Uterus (tissue), 3 donors: ENCODE measurements at regions not wholly inside any gene's neighbourhood (a gene's known extent, or its start where the extent isn't known, plus 50 kb on each side); places are given as distances from the start of the nearest gene placed in this dataset.

Source experiments
- DNase-seq, 2 donors: peaks; one replicate each; pipeline ENCODE4 v3.0.0-alpha.2; 2019 to 2020
- H3K27ac ChIP-seq, 2 donors: fragments of 200-600 bp; sonication (generic); 1 replicate in 1 of 2; 2 replicates in 1 of 2; pipeline ENCODE4 v1.5.1; 2016 to 2018
- H3K27me3 ChIP-seq, 2 donors: fragments of 200-600 bp; sonication (generic); one replicate each; pipeline ENCODE4 v1.5.1; 2018 to 2019; ENCODE audit warnings: control low read depth in 1 of 2
- H3K36me3 ChIP-seq, 2 donors: fragments of 200-600 bp; sonication (generic); one replicate each; pipeline ENCODE4 v1.5.1; 2019; ENCODE audit warnings: control low read depth in 1 of 2
- H3K4me1 ChIP-seq, 2 donors: fragments of 200-600 bp; sonication (generic); one replicate each; pipeline ENCODE4 v1.5.1; 2018 to 2019; ENCODE audit warnings: control low read depth in 1 of 2
- H3K4me3 ChIP-seq, 2 donors: fragments of 200-600 bp; sonication (generic); 1 replicate in 1 of 2; 2 replicates in 1 of 2; pipeline ENCODE4 v1.5.1; 2018 to 2019; ENCODE audit warnings: mild to moderate bottlenecking in 1 of 2
- H3K9me3 ChIP-seq, 2 donors: fragments of 200-600 bp; sonication (generic); one replicate each; pipeline ENCODE4 v1.5.1; 2019; ENCODE audit warnings: control low read depth in 1 of 2
- CTCF ChIP-seq, 4 experiments: fragments of 200-600 bp in 2 of 4; fragments of 450-650 bp in 2 of 4; sonication (generic) in 2 of 4; IDR thresholded peaks; one replicate each; pipeline ENCODE4 v1.5.1; 2016 to 2019; ENCODE audit warnings: antibody characterized with exemption in 4 of 4, mild to moderate bottlenecking in 2 of 4, moderate library complexity in 1 of 4
- POLR2A ChIP-seq, 2 donors: fragments of 450-650 bp; IDR thresholded peaks; one replicate each; pipeline ENCODE4 v1.6.1; 2016; ENCODE audit warnings: antibody characterized with exemption in 2 of 2, mild to moderate bottlenecking in 1 of 2, moderate library complexity in 1 of 2
- intact Hi-C: fragments of 100-400 bp; cut with DNase I; formaldehyde crosslinking; loops from one replicate; pipeline ENCODE4 v1.15.1; 2023; ENCODE audit warnings: low total_unique reads
- donor health status: DM: yes; HTN: yes; CAD: no.

- TF ChIP-seq CTCF (IDR thresholded peaks at IDR 0.05) = no peak
- TF ChIP-seq POLR2A (IDR thresholded peaks at IDR 0.05) = no peak
- no peak for DNase-seq
- intact Hi-C loops = no loop called here
- Histone ChIP-seq H3K4me3 (no peak overlapping the region), H3K4me1 (no peaks in the 10 kb centered on the region), H3K27me3 (no peaks in the 10 kb centered on the region), H3K36me3 (no peaks in the 10 kb centered on the region), H3K9me3 (no peaks in the 10 kb centered on the region), H3K27ac (no peak overlapping the region)
These were observed 1022.0 kb upstream of the TMEM132C start for GRCh38 chr12:127245009-127245408.

- DNase-seq = no peak
- no peak overlapping the region for H3K4me3 ChIP-seq
- intact Hi-C loops = no loop called here
These were observed 1021.5 kb upstream of the TMEM132C start for GRCh38 chr12:127245437-127245836.

GRCh38 chr12:127247937-127248336 lies 1019.0 kb upstream of the TMEM132C start:
- no peaks in the 10 kb centered on the region for H3K4me1 ChIP-seq
- intact Hi-C loops = no loop called here

More at GRCh38 chr12:127245437-127245836, 1021.5 kb upstream of the TMEM132C start:
- no peak overlapping the region for H3K27ac ChIP-seq
- H3K36me3 ChIP-seq = no peaks in the 10 kb centered on the region
- no peak for TF ChIP-seq CTCF (IDR thresholded peaks at IDR 0.05)
- TF ChIP-seq POLR2A (IDR thresholded peaks at IDR 0.05) = no peak
- H3K27me3 ChIP-seq = no peaks in the 10 kb centered on the region
- no peaks in the 10 kb centered on the region for H3K4me1 ChIP-seq
- no peaks in the 10 kb centered on the region for H3K9me3 ChIP-seq

GRCh38 chr12:127249428-127249827 lies 1017.5 kb upstream of the TMEM132C start:
- TF ChIP-seq POLR2A (IDR thresholded peaks at IDR 0.05) (no peak), CTCF (IDR thresholded peaks at IDR 0.05) (no peak)
- no peaks in the 10 kb centered on the region for H3K27me3 ChIP-seq
- no peaks in the 10 kb centered on the region for H3K9me3 ChIP-seq
- H3K4me1 ChIP-seq = no peaks in the 10 kb centered on the region
- no peaks in the 10 kb centered on the region for H3K36me3 ChIP-seq
- no peak for DNase-seq
- H3K27ac ChIP-seq = no peak overlapping the region
- no peak overlapping the region for H3K4me3 ChIP-seq
- intact Hi-C loops = no loop called here

More at GRCh38 chr12:127247937-127248336, 1019.0 kb upstream of the TMEM132C start:
- TF ChIP-seq POLR2A (IDR thresholded peaks at IDR 0.05) = no peak
- TF ChIP-seq CTCF (IDR thresholded peaks at IDR 0.05) = no peak
- Histone ChIP-seq H3K27ac (no peak overlapping the region), H3K27me3 (no peaks in the 10 kb centered on the region), H3K36me3 (no peaks in the 10 kb centered on the region), H3K9me3 (no peaks in the 10 kb centered on the region), H3K4me3 (no peak overlapping the region)
- DNase-seq = no peak

- H3K9me3 ChIP-seq = no peaks in the 10 kb centered on the region
- H3K4me3 ChIP-seq = no peak overlapping the region
- DNase-seq = no peak
- H3K36me3 ChIP-seq = no peaks in the 10 kb centered on the region
- no peaks in the 10 kb centered on the region for H3K4me1 ChIP-seq
- intact Hi-C loops = no loop called here
- H3K27ac ChIP-seq = no peak overlapping the region
- H3K27me3 ChIP-seq = no peaks in the 10 kb centered on the region
- no peak for TF ChIP-seq POLR2A (IDR thresholded peaks at IDR 0.05)
- TF ChIP-seq CTCF (IDR thresholded peaks at IDR 0.05) = no peak
These were observed 1013.1 kb upstream of the TMEM132C start for GRCh38 chr12:127253797-127254327.
